22Rv1 (cell line): ENCODE measurements at regions not wholly inside any gene's neighbourhood (a gene's known extent, or its start where the extent isn't known, plus 50 kb on each side); places are given as distances from the start of the nearest gene placed in this dataset.

Source experiments
- CTCF ChIP-seq: fragments of 450-650 bp; IDR thresholded peaks from 2 replicates; pipeline ENCODE4 v1.5.1; 2017; ENCODE audit warnings: mild to moderate bottlenecking
- ZFX ChIP-seq: fragments of 450-650 bp; IDR thresholded peaks from 2 replicates; pipeline ENCODE4 v1.6.1; 2017; ENCODE audit warnings: antibody characterized with exemption, borderline replicate concordance

- TF ChIP-seq CTCF (no peak; the same call in 1 of the 2 replicates), ZFX (no peak)
Observed at GRCh38 chr4:83993774-83994173, 457.9 kb downstream of the GPAT3 start.
